ENCODE measurements at regions not wholly inside any gene's neighbourhood (a gene's known extent, or its start where the extent isn't known, plus 50 kb on each side); places are given as distances from the start of the nearest gene placed in this dataset.

GRCh38 chr11:131305005-131305404, 65.4 kb upstream of the NTM start:
- DNase-seq (ENCODE audit: low read depth, low spot score), result no peak
- WGBS (ENCODE audit: insufficient coverage, insufficient read length), result no CpG with 5 or more reads among the region's 3 CpGs
- no peaks in the 10 kb centered on the region for H3K9me3 ChIP-seq (ENCODE audit: control insufficient read depth, insufficient read depth, low read length)
- H3K4me1 ChIP-seq (ENCODE audit: control insufficient read depth, insufficient read depth, low read length), result no peaks in the 10 kb centered on the region; the same call in 1 of the 2 replicates
- no peaks in the 10 kb centered on the region for H3K36me3 ChIP-seq (ENCODE audit: control insufficient read depth, insufficient read depth, low read length)
- no peak overlapping the region for H3K27ac ChIP-seq (ENCODE audit: low read length)
- H3K27me3 ChIP-seq (ENCODE audit: control insufficient read depth, insufficient read depth, low read length), result no peaks in the 10 kb centered on the region
- H3K4me3 ChIP-seq (ENCODE audit: low read length), result no peak overlapping the region

- Histone ChIP-seq H3K36me3 (ENCODE audit: control insufficient read depth, insufficient read depth, low read length) (0 out of 2 replicates have a peak, but pooled peaks cover 3% of the 10 kb centered on the region), H3K4me3 (ENCODE audit: low read length) (no peak overlapping the region), H3K27me3 (ENCODE audit: control insufficient read depth, insufficient read depth, low read length) (no peaks in the 10 kb centered on the region), H3K4me1 (ENCODE audit: control insufficient read depth, insufficient read depth, low read length) (no peaks in the 10 kb centered on the region; the same call in 1 of the 2 replicates), H3K9me3 (ENCODE audit: control insufficient read depth, insufficient read depth, low read length) (no peaks in the 10 kb centered on the region), H3K27ac (ENCODE audit: low read length) (no peak overlapping the region)
- DNase-seq (ENCODE audit: low read depth, low spot score), result no peak
- WGBS (ENCODE audit: insufficient coverage, insufficient read length), result no CpG with 5 or more reads among the region's 6 CpGs
These were observed 62.9 kb upstream of the NTM start for GRCh38 chr11:131307506-131307905.

GRCh38 chr11:131309776-131310175, 60.6 kb upstream of the NTM start:
- no peaks in the 10 kb centered on the region for H3K27me3 ChIP-seq (ENCODE audit: control insufficient read depth, insufficient read depth, low read length)
- H3K36me3 ChIP-seq (ENCODE audit: control insufficient read depth, insufficient read depth, low read length), result 0 out of 2 replicates have a peak, but pooled peaks cover 3% of the 10 kb centered on the region
- no peak for DNase-seq (ENCODE audit: low read depth, low spot score)
- no peaks in the 10 kb centered on the region; the same call in 1 of the 2 replicates for H3K9me3 ChIP-seq (ENCODE audit: control insufficient read depth, insufficient read depth, low read length)
- no peaks in the 10 kb centered on the region for H3K4me1 ChIP-seq (ENCODE audit: control insufficient read depth, insufficient read depth, low read length)
- no peak overlapping the region for H3K4me3 ChIP-seq (ENCODE audit: low read length)
- H3K27ac ChIP-seq (ENCODE audit: low read length), result no peak overlapping the region
- WGBS (ENCODE audit: insufficient coverage, insufficient read length), result no CpG with 5 or more reads among the region's 5 CpGs

GRCh38 chr11:131311776-131312514, 58.5 kb upstream of the NTM start:
- Histone ChIP-seq H3K9me3 (ENCODE audit: control insufficient read depth, insufficient read depth, low read length) (no peaks in the 10 kb centered on the region; the same call in 1 of the 2 replicates), H3K4me1 (ENCODE audit: control insufficient read depth, insufficient read depth, low read length) (no peaks in the 10 kb centered on the region), H3K4me3 (ENCODE audit: low read length) (no peak overlapping the region), H3K36me3 (ENCODE audit: control insufficient read depth, insufficient read depth, low read length) (0 out of 2 replicates have a peak, but pooled peaks cover 3% of the 10 kb centered on the region), H3K27me3 (ENCODE audit: control insufficient read depth, insufficient read depth, low read length) (no peaks in the 10 kb centered on the region), H3K27ac (ENCODE audit: low read length) (no peak overlapping the region)
- WGBS (ENCODE audit: insufficient coverage, insufficient read length), result no CpG with 5 or more reads among the region's 10 CpGs
- no peak for DNase-seq (ENCODE audit: low read depth, low spot score)
